Kidney epithelial cell (primary cell): ENCODE measurements at regions not wholly inside any gene's neighbourhood (a gene's known extent, or its start where the extent isn't known, plus 50 kb on each side); places are given as distances from the start of the nearest gene placed in this dataset.

ENCODE experiments used
- DNase-seq: peaks from one replicate; pipeline ENCODE4 v3.0.0-alpha.2; 2010; ENCODE audit warnings: low read depth
- H3K27me3 ChIP-seq: 2 replicates; pipeline ENCODE4 v1.6.0; 2011; ENCODE audit warnings: low read length; ENCODE audit not compliant: control insufficient read depth, insufficient read depth
- H3K36me3 ChIP-seq: 2 replicates; pipeline ENCODE4 v1.5.1; 2011; ENCODE audit warnings: low read length; ENCODE audit not compliant: control insufficient read depth, insufficient read depth
- H3K4me3 ChIP-seq: 2 replicates; pipeline ENCODE4 v1.5.1; 2011; ENCODE audit warnings: low read depth, mild to moderate bottlenecking, control low read depth, low read length
- CTCF ChIP-seq: IDR thresholded peaks from 2 replicates; pipeline ENCODE4 v1.5.1; 2011; ENCODE audit warnings: mild to moderate bottlenecking, moderate library complexity, low read length, control low read depth, inconsistent platforms; ENCODE audit not compliant: insufficient read depth, poor library complexity, severe bottlenecking

- Histone ChIP-seq H3K27me3 (no peaks in the 10 kb centered on the region), H3K4me3 (no peak overlapping the region)
- TF ChIP-seq CTCF: no peak
These were observed 221.5 kb upstream of the TOPAZ1 start for GRCh38 chr3:44020143-44020542.

GRCh38 chr3:44021651-44022594, 219.8 kb upstream of the TOPAZ1 start:
- TF ChIP-seq CTCF: no peak
- Histone ChIP-seq H3K36me3 (no peaks in the 10 kb centered on the region), H3K4me3 (peak overlapping the region; percentile 44), H3K27me3 (no peaks in the 10 kb centered on the region)
- no peak for DNase-seq

More at GRCh38 chr3:44020143-44020542, 221.5 kb upstream of the TOPAZ1 start:
- DNase-seq: no peak
- no peaks in the 10 kb centered on the region for H3K36me3 ChIP-seq

- Histone ChIP-seq H3K27me3 (no peaks in the 10 kb centered on the region), H3K36me3 (no peaks in the 10 kb centered on the region), H3K4me3 (no peak overlapping the region)
- TF ChIP-seq CTCF: no peak
- no peak for DNase-seq
These were observed 217.6 kb upstream of the TOPAZ1 start for GRCh38 chr3:44023961-44024593.

GRCh38 chr3:44026220-44026865, 215.3 kb upstream of the TOPAZ1 start:
- no peaks in the 10 kb centered on the region for H3K36me3 ChIP-seq
- H3K27me3 ChIP-seq: no peaks in the 10 kb centered on the region
- TF ChIP-seq CTCF: no peak
- no peak for DNase-seq
- no peak overlapping the region for H3K4me3 ChIP-seq

- no peak for DNase-seq
- Histone ChIP-seq H3K36me3 (no peaks in the 10 kb centered on the region), H3K27me3 (no peaks in the 10 kb centered on the region), H3K4me3 (no peak overlapping the region)
- TF ChIP-seq CTCF: no peak
These were observed 212.6 kb upstream of the TOPAZ1 start for GRCh38 chr3:44029100-44029499.
